ENCODE measurements at regions not wholly inside any gene's neighbourhood (a gene's known extent, or its start where the extent isn't known, plus 50 kb on each side); places are given as distances from the start of the nearest gene placed in this dataset.

- no peak overlapping the region for H3K4me3 ChIP-seq (ENCODE audit: low read length)
- DNase-seq (ENCODE audit: low read depth), result no peak
- no peak for TF ChIP-seq CTCF (conservative IDR thresholded peaks at IDR 0.05; ENCODE audit: low read depth, low read length)
Measured at GRCh38 chr9:103674271-103674670, 419.8 kb upstream of the SMC2 start.

- H3K4me3 ChIP-seq (ENCODE audit: low read length), result no peak overlapping the region
- DNase-seq (ENCODE audit: low read depth), result no peak
- TF ChIP-seq CTCF (conservative IDR thresholded peaks at IDR 0.05; ENCODE audit: low read depth, low read length), result no peak
Measured at GRCh38 chr9:103680581-103680980, 413.5 kb upstream of the SMC2 start.

GRCh38 chr9:103681435-103681834, 412.7 kb upstream of the SMC2 start:
- no peak for DNase-seq (ENCODE audit: low read depth)
- no peak for TF ChIP-seq CTCF (conservative IDR thresholded peaks at IDR 0.05; ENCODE audit: low read depth, low read length)
- no peak overlapping the region for H3K4me3 ChIP-seq (ENCODE audit: low read length)

- DNase-seq (ENCODE audit: low read depth), result no peak
- no peak for TF ChIP-seq CTCF (conservative IDR thresholded peaks at IDR 0.05; ENCODE audit: low read depth, low read length)
- H3K4me3 ChIP-seq (ENCODE audit: low read length), result no peak overlapping the region
Measured at GRCh38 chr9:103700195-103700962, 393.7 kb upstream of the SMC2 start.

- no peak for TF ChIP-seq CTCF (conservative IDR thresholded peaks at IDR 0.05; ENCODE audit: low read depth, low read length)
- DNase-seq (ENCODE audit: low read depth), result no peak
- no peak overlapping the region for H3K4me3 ChIP-seq (ENCODE audit: low read length)
Measured at GRCh38 chr9:103702572-103702971, 391.5 kb upstream of the SMC2 start.

GRCh38 chr9:103707181-103707580, 386.9 kb upstream of the SMC2 start:
- no peak overlapping the region for H3K4me3 ChIP-seq (ENCODE audit: low read length)
- TF ChIP-seq CTCF (conservative IDR thresholded peaks at IDR 0.05; ENCODE audit: low read depth, low read length), result no peak
- DNase-seq (ENCODE audit: low read depth), result no peak

- H3K4me3 ChIP-seq (ENCODE audit: low read length), result no peak overlapping the region
- TF ChIP-seq CTCF (conservative IDR thresholded peaks at IDR 0.05; ENCODE audit: low read depth, low read length), result no peak
- DNase-seq (ENCODE audit: low read depth), result no peak
Measured at GRCh38 chr9:103709366-103709765, 384.7 kb upstream of the SMC2 start.

Measured in retinal pigment epithelial cell (primary cell).